ENCODE measurements at regions not wholly inside any gene's neighbourhood (a gene's known extent, or its start where the extent isn't known, plus 50 kb on each side); places are given as distances from the start of the nearest gene placed in this dataset.

DNA sequence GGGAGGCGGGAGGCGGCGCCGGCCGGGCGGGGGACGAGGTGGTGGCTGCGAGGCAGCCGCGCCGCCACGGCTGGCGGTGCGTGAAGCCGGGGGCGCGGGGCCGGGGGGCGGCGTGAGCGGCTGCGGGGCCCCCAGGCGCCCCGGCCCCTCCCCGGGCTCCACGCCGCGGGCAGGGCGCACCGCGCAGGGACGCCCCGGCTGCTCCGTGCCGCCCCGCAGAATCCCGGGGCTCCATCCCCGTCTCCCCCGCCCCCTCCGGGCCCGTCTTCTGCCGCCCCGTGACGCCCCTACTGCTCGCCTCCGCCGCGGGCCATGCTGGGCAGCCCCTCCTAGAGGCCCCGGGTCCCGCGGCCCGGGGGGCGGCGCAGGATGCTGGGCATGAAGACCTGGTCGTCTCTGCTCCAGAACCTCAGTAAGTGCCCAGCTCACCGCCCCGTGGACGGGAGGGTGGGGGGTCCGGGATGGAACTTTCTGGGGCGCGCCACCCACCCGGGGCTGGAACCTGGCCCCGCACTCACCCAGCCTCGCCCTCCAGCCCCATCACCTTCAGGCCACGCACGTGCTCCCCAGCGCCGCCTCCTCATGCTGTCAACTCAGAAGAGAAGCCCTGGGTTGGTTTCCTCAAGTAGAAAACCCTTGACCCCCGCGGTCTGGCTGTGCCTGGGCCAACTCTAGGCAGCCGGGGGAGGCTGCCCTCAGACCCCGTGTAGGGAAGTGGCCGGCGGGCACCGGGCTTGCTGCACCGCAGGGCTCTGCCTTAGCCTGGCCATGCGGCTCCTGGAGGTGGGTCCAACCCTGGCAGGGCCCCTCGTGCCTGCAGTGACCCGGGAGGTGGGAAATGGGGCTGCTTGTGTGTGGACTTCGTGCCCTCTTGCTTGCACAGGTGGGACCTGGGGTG, 150.2 kb upstream of the GSE1 start:
- no peak overlapping the region for H3K4me3 ChIP-seq (ENCODE audit: low read depth, poor library complexity, severe bottlenecking)
- intact Hi-C loops (cut with DNase I; ENCODE audit: low total_unique reads): no loop called here
- 18 to 100% methylated on average over 2 to 20 of the region's 80 CpGs for WGBS, 2 donors
- DNase-seq (ENCODE audit: low spot score in 2 of 2): no peak
- TF ChIP-seq, protein P1, sequence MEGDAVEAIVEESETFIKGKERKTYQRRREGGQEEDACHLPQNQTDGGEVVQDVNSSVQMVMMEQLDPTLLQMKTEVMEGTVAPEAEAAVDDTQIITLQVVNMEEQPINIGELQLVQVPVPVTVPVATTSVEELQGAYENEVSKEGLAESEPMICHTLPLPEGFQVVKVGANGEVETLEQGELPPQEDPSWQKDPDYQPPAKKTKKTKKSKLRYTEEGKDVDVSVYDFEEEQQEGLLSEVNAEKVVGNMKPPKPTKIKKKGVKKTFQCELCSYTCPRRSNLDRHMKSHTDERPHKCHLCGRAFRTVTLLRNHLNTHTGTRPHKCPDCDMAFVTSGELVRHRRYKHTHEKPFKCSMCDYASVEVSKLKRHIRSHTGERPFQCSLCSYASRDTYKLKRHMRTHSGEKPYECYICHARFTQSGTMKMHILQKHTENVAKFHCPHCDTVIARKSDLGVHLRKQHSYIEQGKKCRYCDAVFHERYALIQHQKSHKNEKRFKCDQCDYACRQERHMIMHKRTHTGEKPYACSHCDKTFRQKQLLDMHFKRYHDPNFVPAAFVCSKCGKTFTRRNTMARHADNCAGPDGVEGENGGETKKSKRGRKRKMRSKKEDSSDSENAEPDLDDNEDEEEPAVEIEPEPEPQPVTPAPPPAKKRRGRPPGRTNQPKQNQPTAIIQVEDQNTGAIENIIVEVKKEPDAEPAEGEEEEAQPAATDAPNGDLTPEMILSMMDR (IDR thresholded peaks at IDR 0.05): no peak
- no peak for TF ChIP-seq POLR2A (IDR thresholded peaks at IDR 0.05)

DNA sequence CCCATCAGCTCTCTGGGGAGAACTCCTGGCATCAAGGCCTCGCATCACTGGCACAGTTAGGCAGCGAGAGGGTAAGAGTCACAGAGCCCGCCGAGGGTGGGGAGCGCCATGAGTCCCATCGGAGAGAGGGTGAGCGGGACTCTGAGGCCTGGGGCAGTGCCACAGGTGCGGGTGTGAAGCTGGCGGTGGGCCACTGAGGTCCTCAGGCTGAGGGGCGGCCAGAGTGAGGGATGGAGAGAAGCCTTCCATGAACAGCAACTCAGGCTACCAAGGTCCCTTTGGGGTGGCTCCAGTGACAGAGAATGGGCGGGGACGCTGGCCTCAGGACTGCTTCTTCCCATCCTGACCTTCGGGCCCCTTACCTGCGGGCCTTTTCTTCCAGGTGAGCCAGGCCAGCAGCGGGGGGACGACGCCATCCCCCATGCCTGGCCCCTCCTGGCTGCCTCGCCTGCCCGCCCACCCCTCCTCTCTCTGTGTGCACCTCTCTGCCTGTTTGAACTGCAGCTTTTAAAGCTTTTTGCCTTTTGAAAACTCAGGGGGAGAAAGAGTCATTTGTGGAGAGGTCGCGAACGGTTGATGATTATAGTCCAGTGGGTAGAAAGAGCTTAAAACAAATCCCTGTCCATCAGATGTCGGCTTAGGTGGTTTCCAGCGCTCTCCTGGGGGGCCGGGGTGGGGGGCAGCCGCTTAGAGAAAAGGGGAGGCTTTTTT, 149.3 kb upstream of the GSE1 start:
- 82 to 84% methylated on average over 26 of the region's 26 CpGs for WGBS, 2 donors
- no peak overlapping the region for H3K4me3 ChIP-seq (ENCODE audit: low read depth, poor library complexity, severe bottlenecking)

DNA sequence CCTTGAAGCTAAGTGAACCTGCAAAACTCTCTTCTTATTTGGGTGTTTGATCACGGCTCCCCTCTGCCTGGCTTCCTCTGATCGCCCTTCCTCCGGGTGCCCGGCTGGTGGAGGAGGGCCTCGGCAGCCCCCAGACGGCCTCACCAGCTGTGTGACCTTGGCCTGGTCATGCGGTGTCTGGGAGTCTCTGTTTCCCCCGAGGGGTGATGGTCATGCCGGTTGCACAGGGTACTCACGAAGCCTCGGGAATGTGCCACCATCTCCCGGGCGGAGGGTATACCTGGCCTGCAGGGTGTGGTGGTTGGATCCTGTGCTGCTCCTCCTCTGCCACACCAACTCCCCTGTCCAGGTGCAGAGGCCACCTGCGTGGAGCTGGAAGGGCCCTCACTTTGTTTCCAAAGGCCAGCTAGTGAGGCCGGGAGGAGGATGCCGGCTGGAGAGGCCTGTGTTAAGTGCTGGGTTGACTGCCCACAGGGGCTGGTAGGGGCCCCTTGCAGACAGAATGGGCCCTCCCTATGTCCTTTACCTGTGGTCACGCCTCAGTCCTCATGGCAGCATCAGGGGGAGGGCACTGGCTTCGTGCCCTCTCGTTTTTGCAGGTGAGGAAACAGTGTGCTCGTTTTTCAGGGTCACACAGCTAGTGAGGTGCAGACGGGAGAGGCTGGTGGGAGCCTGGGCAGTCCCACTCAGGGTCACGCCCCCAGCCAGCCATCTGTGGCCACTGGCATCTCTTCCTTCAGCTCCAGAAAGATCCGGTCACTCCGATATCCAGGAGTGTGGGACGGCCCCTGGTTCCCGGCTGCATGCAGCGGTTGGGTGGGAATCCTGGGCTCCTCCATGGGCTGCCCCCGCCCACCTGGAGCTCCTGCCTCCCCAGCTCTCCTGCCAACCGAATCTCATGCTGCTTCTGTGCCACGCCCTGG, 148.5 kb upstream of the GSE1 start:
- TF ChIP-seq POLR2A (IDR thresholded peaks at IDR 0.05): no peak
- TF ChIP-seq, protein P1 (IDR thresholded peaks at IDR 0.05): no peak
- DNase-seq (ENCODE audit: low spot score in 2 of 2): no peak
- intact Hi-C loops (cut with DNase I; ENCODE audit: low total_unique reads): no loop called here
- WGBS, 2 donors: 88 to 91% methylated on average over 20 to 29 of the region's 30 CpGs
- no peak overlapping the region for H3K4me3 ChIP-seq (ENCODE audit: low read depth, poor library complexity, severe bottlenecking)

More for the DNA sequence above, 149.3 kb upstream of the GSE1 start:
- TF ChIP-seq, protein P1 (IDR thresholded peaks at IDR 0.05): no peak
- TF ChIP-seq POLR2A (IDR thresholded peaks at IDR 0.05): no peak
- intact Hi-C loops (cut with DNase I; ENCODE audit: low total_unique reads): no loop called here
- DNase-seq (ENCODE audit: low spot score in 2 of 2): no peak

DNA sequence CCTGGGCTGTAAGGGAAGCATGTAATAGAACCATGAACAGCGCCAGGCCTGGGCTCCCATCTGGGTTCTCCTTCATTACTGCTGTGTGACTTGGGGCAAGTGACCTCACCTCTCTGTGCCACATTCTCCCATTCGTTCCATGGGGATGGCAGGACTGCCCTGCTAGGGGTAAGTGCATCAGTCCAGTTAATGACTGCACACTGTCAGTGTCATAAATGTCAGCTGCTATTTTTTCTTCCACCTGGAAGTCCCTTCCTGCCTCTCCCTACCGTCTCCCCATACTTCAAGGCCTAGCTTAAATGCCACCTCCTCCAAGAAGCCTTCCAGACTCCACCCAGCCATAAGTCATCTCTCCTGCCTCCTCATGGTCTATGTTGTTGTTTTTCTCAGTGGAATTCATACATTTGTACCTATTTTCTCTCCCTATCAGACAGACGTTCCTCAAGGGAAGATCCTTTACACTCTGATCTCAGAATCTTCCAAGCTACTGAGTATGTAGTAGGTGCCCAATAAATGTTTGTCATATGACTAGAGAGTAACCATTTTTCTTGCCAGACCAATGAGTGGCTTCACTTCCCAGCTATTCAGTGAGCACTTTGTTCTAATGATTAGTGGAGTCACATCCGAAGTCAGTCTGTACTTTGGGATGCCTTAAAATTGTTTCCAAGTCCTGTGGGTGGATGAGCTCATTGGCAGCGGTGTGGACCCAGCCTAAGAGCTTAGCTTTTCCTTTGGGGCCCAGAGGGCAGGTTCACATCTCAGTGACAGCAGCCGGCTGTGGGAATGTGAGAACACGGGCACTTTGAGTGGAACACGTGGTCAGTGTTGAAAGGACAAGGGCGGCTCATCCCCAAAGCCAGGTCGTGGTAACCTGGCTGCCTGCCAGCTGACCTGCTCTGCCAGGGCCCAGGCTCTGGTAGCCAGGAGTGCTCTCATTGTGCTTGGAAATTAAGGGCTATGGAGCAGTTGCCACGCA, 147.5 kb upstream of the GSE1 start:
- WGBS, 2 donors: 40 to 48% methylated on average over 11 to 12 of the region's 12 CpGs
- no peak for DNase-seq (ENCODE audit: low spot score in 2 of 2)
- TF ChIP-seq, protein P1 (IDR thresholded peaks at IDR 0.05): no peak
- TF ChIP-seq POLR2A (IDR thresholded peaks at IDR 0.05): no peak
- intact Hi-C loops (cut with DNase I; ENCODE audit: low total_unique reads): no loop called here
- H3K4me3 ChIP-seq (ENCODE audit: low read depth, poor library complexity, severe bottlenecking): no peak overlapping the region

All from lower leg skin (tissue), 4 donors.